Astrocyte of the spinal cord (primary cell): ENCODE measurements at regions not wholly inside any gene's neighbourhood (a gene's known extent, or its start where the extent isn't known, plus 50 kb on each side); places are given as distances from the start of the nearest gene placed in this dataset.
"Not testable (repeated sequence)": the region's sequence is repeated elsewhere in the genome, so short reads cannot be mapped to it uniquely, and the experiment has no call there.

ENCODE experiments used
- DNase-seq: peaks from one replicate; pipeline ENCODE4 v3.0.0; 2011; ENCODE audit warnings: low read depth, low spot score
- H3K4me3 ChIP-seq: 2 replicates; pipeline ENCODE4 v1.5.1; 2011; ENCODE audit warnings: low read depth, mild to moderate bottlenecking, low read length, moderate library complexity
- in situ Hi-C: cut with HindIII; loops from 2 replicates; pipeline ENCODE4 v1.10.0; 2017; ENCODE audit warnings: low sequenced_read_pairs
- TF ChIP-seq, protein P1 (sequence below): IDR thresholded peaks from 2 replicates; pipeline ENCODE4 v1.5.1; 2012; ENCODE audit warnings: low read depth, mild to moderate bottlenecking, low read length, inconsistent platforms

DNA sequence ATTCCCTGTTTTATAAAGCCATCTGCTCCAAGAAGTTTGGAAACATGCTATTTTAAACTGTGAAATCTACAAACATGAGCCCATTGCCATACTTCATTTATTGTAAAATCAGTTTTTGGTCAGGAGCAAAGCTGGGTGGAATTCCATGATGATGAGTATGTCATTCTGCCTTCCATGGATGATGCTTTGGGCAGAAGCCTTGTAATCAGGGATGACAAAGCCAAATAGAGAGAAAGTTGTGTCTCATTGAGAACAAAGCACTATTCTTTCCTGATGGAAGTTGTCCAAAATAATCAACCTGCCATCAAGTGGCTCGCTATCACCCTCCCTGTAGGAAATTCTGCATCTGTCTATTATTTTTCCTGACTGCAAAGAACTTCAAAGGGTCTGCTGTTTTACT, 313.0 kb upstream of the DEFB112 start:
- in situ Hi-C loops = no loop called here
- no peak overlapping the region for H3K4me3 ChIP-seq
- TF ChIP-seq, protein P1, sequence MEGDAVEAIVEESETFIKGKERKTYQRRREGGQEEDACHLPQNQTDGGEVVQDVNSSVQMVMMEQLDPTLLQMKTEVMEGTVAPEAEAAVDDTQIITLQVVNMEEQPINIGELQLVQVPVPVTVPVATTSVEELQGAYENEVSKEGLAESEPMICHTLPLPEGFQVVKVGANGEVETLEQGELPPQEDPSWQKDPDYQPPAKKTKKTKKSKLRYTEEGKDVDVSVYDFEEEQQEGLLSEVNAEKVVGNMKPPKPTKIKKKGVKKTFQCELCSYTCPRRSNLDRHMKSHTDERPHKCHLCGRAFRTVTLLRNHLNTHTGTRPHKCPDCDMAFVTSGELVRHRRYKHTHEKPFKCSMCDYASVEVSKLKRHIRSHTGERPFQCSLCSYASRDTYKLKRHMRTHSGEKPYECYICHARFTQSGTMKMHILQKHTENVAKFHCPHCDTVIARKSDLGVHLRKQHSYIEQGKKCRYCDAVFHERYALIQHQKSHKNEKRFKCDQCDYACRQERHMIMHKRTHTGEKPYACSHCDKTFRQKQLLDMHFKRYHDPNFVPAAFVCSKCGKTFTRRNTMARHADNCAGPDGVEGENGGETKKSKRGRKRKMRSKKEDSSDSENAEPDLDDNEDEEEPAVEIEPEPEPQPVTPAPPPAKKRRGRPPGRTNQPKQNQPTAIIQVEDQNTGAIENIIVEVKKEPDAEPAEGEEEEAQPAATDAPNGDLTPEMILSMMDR = no peak
- DNase-seq = no peak

DNA sequence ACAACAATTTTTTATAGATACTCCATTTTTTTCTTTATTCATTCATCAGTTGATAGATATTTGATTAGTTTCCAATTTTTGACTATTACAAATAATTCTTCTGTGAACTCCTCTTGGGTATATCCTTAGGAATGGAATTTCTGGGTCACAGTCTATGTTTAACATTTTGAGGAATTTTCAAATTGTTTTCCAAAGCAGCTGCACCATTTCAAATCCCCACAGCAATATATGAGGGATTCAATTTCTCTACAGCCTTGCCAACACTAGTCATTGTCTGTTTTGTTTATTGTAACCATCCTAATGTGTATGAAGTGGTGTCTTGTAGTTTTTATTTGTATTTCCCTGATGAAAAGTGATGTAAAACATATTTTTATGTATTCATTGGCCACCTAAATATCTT, 320.3 kb upstream of the DEFB112 start:
- H3K4me3 ChIP-seq = no peak overlapping the region
- no peak for DNase-seq
- in situ Hi-C loops = no loop called here
- TF ChIP-seq, protein P1 = no peak

DNA sequence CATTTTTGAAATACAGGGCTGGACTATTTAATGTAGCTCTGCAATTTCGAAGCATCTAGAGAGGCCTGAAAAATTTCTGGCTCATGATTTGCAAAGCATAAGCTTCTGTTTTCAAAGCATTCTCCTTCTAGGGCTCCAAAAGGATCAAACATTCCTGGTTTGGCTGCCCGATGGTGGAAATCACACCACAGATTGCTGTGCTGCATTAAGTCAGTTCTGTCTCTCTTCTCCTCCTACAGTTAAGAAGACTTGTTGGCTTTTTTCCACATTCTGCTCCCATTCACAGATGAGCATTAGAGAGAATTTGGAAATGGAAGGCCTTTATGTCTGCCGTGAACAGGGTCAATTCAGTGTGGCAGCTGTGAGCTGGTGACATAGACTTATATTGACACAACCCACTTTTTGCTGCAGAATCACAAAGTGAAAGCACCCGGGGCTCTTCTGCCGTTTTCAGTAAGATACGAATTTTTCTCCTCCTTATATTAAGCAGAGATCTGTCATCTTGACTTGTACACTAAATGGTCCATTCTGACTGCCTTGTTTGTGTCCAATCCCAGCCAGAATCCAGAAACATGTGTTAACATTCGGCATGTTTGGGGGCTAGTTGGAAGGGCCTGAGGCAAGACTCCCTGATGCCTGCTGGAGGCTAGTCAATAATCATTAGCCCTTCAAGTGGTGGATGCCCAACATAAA, 330.8 kb upstream of the DEFB112 start:
- H3K4me3 ChIP-seq = no peak overlapping the region
- TF ChIP-seq, protein P1 = no peak
- in situ Hi-C loops = no loop called here
- no peak for DNase-seq

DNA sequence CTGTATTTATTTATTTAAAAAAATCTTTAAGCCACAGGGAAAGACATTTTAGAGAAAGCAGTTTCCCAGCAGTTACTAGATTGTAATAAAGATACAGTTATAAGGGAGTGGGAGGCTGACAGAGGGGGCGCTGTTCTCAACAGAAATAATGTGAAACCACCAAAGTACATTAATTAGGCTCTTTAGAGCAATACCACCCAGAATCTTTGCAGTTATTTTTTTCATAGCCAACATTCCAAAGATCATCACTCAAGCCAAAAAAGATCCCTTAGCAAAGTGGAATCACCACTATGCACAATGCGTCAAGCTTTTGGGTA, 331.3 kb upstream of the DEFB112 start:
- in situ Hi-C loops = no loop called here
- DNase-seq = no peak
- TF ChIP-seq, protein P1 = no peak

DNA sequence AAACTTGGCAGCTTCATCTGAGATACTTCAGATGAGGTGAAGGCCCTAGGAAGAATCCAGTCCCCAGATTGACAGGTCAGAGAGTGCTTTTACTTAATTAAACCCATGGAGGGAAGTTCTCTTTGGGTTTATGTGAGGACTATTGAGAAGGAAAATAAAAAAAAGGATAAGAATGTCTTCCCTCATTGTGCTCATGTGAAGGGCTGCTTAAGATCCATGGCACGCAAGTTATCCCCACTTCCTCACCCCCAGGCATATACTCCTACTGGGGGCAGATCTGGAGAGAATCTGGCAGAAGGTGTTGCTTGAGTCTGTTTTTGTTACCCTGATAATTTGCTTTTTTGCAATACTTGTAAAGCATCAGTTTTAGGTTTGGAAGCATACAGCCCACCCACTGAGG, 322.9 kb upstream of the TFAP2D start:
- no peak overlapping the region for H3K4me3 ChIP-seq
- in situ Hi-C loops = no loop called here
- no peak for DNase-seq
- TF ChIP-seq, protein P1 = no peak

More for the DNA sequence above, 331.3 kb upstream of the DEFB112 start:
- H3K4me3 ChIP-seq = no peak overlapping the region

DNA sequence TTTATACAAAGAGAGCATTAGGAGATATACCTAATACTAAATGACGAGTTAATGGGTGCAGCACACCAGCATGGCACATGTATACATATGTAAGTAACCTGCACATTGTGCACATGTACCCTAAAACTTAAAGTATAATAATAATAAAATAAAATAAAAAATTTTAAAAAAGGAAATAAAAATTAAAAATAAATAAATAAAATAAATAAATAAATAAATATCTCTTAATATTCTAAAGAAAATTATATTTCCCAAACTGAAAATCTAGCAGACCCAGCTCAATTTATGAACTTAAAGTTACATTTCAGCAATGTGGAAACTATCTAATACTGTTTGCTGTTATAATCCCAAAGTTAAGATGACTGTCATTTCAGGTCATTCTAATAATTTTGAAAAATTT, 319.2 kb upstream of the TFAP2D start:
- H3K4me3 ChIP-seq, in situ Hi-C loops, DNase-seq: not testable (repeated sequence)

DNA sequence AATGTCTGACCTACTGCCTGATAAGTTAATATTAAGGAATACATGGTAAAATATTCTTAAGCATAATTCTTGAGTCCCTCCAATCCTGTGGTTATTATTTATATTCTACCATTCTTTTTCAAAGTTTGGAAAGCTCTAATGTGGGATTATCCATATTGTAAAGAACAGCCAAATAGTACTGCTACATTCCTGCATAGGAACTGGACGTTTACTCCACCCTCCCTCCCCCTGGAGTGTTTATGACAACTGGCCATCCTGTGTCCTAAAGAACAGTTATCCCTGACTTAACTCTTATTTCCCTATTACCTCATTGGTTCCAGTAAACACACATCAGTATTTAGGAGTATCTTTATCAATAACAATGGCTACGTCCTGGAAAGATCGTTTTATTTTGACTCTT, 308.7 kb upstream of the TFAP2D start:
- no peak overlapping the region for H3K4me3 ChIP-seq
- TF ChIP-seq, protein P1 = no peak
- in situ Hi-C loops = no loop called here
- no peak for DNase-seq
